Endothelial cell of umbilical vein (primary cell): ENCODE measurements at regions not wholly inside any gene's neighbourhood (a gene's known extent, or its start where the extent isn't known, plus 50 kb on each side); places are given as distances from the start of the nearest gene placed in this dataset.

ENCODE experiments used
- BruUV-seq: library from RNA; stranded (reverse); fragments of 400-500 nt; replicated peaks from 2 replicates; lab custom pipeline; 2021; lab: Mats Ljungman, UMichigan
- CTCF ChIA-PET: fragments of 300-600, 350-600 bp; sonication (Branson Sonifier 250); formaldehyde crosslinking; loops from one replicate; lab custom pipeline; 2021; ENCODE audit warnings: antibody characterized with exemption, inconsistent platforms; lab: Charles Lee
- POLR2A ChIA-PET: fragments of 300-600, 350-600 bp; sonication (Branson Sonifier 250); formaldehyde crosslinking; loops from one replicate; lab custom pipeline; 2021; ENCODE audit warnings: antibody characterized with exemption, inconsistent platforms; lab: Charles Lee
- DNase-seq: peaks from one replicate; pipeline ENCODE4 v3.0.0-alpha.2; 2011; ENCODE audit warnings: low read depth, low spot score
- FAIRE-seq: peaks from 2 replicates; lab custom pipeline; 2011; peaks lifted over from hg19 to GRCh38; lab: Jason Lieb, UNC
- H2AFZ ChIP-seq: 2 replicates; pipeline ENCODE4 v1.6.0; 2012; ENCODE audit warnings: low read depth, low read length, control low read depth, inconsistent platforms
- H3K27ac ChIP-seq: 2 replicates; pipeline ENCODE4 v1.5.1; 2011; ENCODE audit warnings: low read depth, mild to moderate bottlenecking, control low read depth, low read length, moderate library complexity; ENCODE audit not compliant: insufficient read depth
- H3K27me3 ChIP-seq, 2 experiments: 2 replicates each; pipeline versions ENCODE4 v1.6.0 to v1.6.1; 2011; ENCODE audit warnings: low read length in 2 of 2, mixed read lengths in 1 of 2; ENCODE audit not compliant: control insufficient read depth in 2 of 2, insufficient read depth in 2 of 2
- H3K36me3 ChIP-seq, 2 experiments: 2 replicates in 1 of 2; 3 replicates in 1 of 2; pipeline ENCODE4 v1.5.1; 2011; ENCODE audit warnings: low read length in 2 of 2, mild to moderate bottlenecking in 1 of 2, moderate library complexity in 1 of 2; ENCODE audit not compliant: control insufficient read depth in 2 of 2, insufficient read depth in 2 of 2; ENCODE audit errors: extremely low read depth in 1 of 2
- H3K4me1 ChIP-seq: 3 replicates; pipeline ENCODE4 v1.5.1; 2011; ENCODE audit warnings: mild to moderate bottlenecking, low read length; ENCODE audit not compliant: control insufficient read depth, insufficient read depth; ENCODE audit errors: extremely low read depth
- H3K4me2 ChIP-seq: 2 replicates; pipeline ENCODE4 v1.6.1; 2011; ENCODE audit warnings: low read length, control low read depth, mixed read lengths; ENCODE audit not compliant: insufficient read depth
- H3K4me3 ChIP-seq, 3 experiments: fragments of 200-600 bp in 1 of 3; sonication (generic), shearing (Covaris generic) in 1 of 3; replicated peaks in 1 of 3; 2 replicates each; pipeline ENCODE4 v1.5.1; 2011 to 2016; ENCODE audit warnings: control low read depth in 3 of 3, low read length in 3 of 3, mild to moderate bottlenecking in 2 of 3, inconsistent platforms in 1 of 3, low read depth in 1 of 3, moderate library complexity in 1 of 3; ENCODE audit not compliant: insufficient read depth in 1 of 3
- H3K79me2 ChIP-seq: 2 replicates; pipeline ENCODE4 v1.6.0; 2012; ENCODE audit warnings: low read length, inconsistent platforms; ENCODE audit not compliant: control insufficient read depth, insufficient read depth
- H3K9ac ChIP-seq: replicated peaks from 2 replicates; pipeline ENCODE3; 2011; ENCODE audit warnings: low read length, control low read depth; ENCODE audit not compliant: insufficient read depth; ENCODE audit errors: extremely low read depth
- H3K9me1 ChIP-seq: replicated peaks from 3 replicates; pipeline ENCODE4 v1.6.0; 2011; ENCODE audit warnings: mild to moderate bottlenecking, low read length; ENCODE audit not compliant: control insufficient read depth, insufficient read depth; ENCODE audit errors: extremely low read depth
- H3K9me3 ChIP-seq: replicated peaks from 2 replicates; pipeline ENCODE4 v1.5.1; 2012; ENCODE audit warnings: low read length, inconsistent platforms; ENCODE audit not compliant: control insufficient read depth, insufficient read depth
- H4K20me1 ChIP-seq: replicated peaks from 2 replicates; pipeline ENCODE3; 2011; ENCODE audit warnings: mild to moderate bottlenecking, low read length; ENCODE audit not compliant: control insufficient read depth, insufficient read depth; ENCODE audit errors: extremely low read depth
- CTCF ChIP-seq, 2 donors: IDR thresholded peaks; 1 replicate in 1 of 2; 2 replicates in 1 of 2; pipeline ENCODE4 v1.5.1; 2011; ENCODE audit warnings: low read length in 2 of 2, mild to moderate bottlenecking in 2 of 2, moderate library complexity in 2 of 2, control low read depth in 1 of 2, inconsistent platforms in 1 of 2, low read depth in 1 of 2; ENCODE audit not compliant: insufficient read depth in 1 of 2; ENCODE audit errors: extremely low read depth in 1 of 2
- EZH2 ChIP-seq: IDR thresholded peaks from 2 replicates; pipeline ENCODE4 v1.6.1; 2012; ENCODE audit warnings: borderline replicate concordance, low read depth, mild to moderate bottlenecking, moderate library complexity, low read length, inconsistent platforms; ENCODE audit not compliant: severe bottlenecking
- FOS ChIP-seq: IDR thresholded peaks from 2 replicates; pipeline ENCODE4 v1.6.1; 2011; ENCODE audit warnings: mild to moderate bottlenecking, low read length, moderate library complexity, borderline replicate concordance; ENCODE audit not compliant: insufficient read depth
- GATA2 ChIP-seq: IDR thresholded peaks from 2 replicates; pipeline ENCODE4 v1.7.0; 2011; ENCODE audit warnings: low read depth, mild to moderate bottlenecking, moderate library complexity, mixed read lengths, low read length; ENCODE audit not compliant: insufficient read length, insufficient read depth
- JUN ChIP-seq: IDR thresholded peaks from 2 replicates; pipeline ENCODE4 v1.6.1; 2011; ENCODE audit warnings: borderline replicate concordance, low read depth; ENCODE audit not compliant: insufficient read length, insufficient read depth
- MAX ChIP-seq: IDR thresholded peaks from 2 replicates; pipeline ENCODE4 v1.6.1; 2011; ENCODE audit not compliant: insufficient read depth, insufficient read length
- MYC ChIP-seq: IDR thresholded peaks from one replicate; pipeline ENCODE4 v1.6.1; 2011; ENCODE audit warnings: mild to moderate bottlenecking, low read depth, low read length
- POLR2A ChIP-seq: IDR thresholded peaks from 2 replicates; pipeline ENCODE4 v1.6.1; 2012; ENCODE audit warnings: low read depth, mild to moderate bottlenecking, control low read depth, low read length
- POLR2AphosphoS5 ChIP-seq: IDR thresholded peaks from 2 replicates; pipeline ENCODE4 v1.6.1; 2012; ENCODE audit warnings: low read depth, mild to moderate bottlenecking, control low read depth, low read length, moderate library complexity; ENCODE audit not compliant: insufficient read depth
- dilution Hi-C: fragments of 300-500 bp; cut with MboI; formaldehyde crosslinking; loops from one replicate; pipeline ENCODE4 v1.15.0; 2019; ENCODE audit warnings: low sequenced_read_pairs; ENCODE audit not compliant: extremely low pct_ligation_motif_present
- intact Hi-C: fragments of 100-400 bp; cut with micrococcal nuclease; formaldehyde crosslinking; loops from one replicate; pipeline ENCODE4 v1.10.0; 2022

- CTCF ChIA-PET = no interaction called here
- no peaks in the 10 kb centered on the region for H3K36me3 ChIP-seq
- no peak overlapping the region for H3K27ac ChIP-seq
- POLR2A ChIA-PET = no interaction called here
- no peak overlapping the region for H3K4me3 ChIP-seq
- FAIRE-seq = no peak
- dilution Hi-C loops = no loop called here
- no peaks in the 10 kb centered on the region for H3K79me2 ChIP-seq
- no peak overlapping the region for H2AFZ ChIP-seq
- TF ChIP-seq FOS = no peak
- no peak for TF ChIP-seq MYC
- no peak for TF ChIP-seq GATA2
- TF ChIP-seq CTCF (IDR thresholded peaks at IDR 0.05; ENCODE audit: extremely low read depth in 1 of 2, insufficient read depth in 1 of 2, low read depth in 1 of 2, low read length in 2 of 2) = no peak
- no peak for TF ChIP-seq POLR2AphosphoS5
- no peak for TF ChIP-seq MAX
- no peak for TF ChIP-seq POLR2A
- TF ChIP-seq EZH2 = no peak
- no peak for TF ChIP-seq JUN
- H3K4me1 ChIP-seq = no peaks in the 10 kb centered on the region
- no peak overlapping the region for H3K9ac ChIP-seq
- H3K27me3 ChIP-seq = no peaks in the 10 kb centered on the region
- BruUV-seq = no TSS peak
- no peaks in the 10 kb centered on the region for H3K9me1 ChIP-seq
- intact Hi-C loops = no loop called here
- no peaks in the 10 kb centered on the region for H4K20me1 ChIP-seq
- no peak overlapping the region for H3K4me2 ChIP-seq
- no peak for DNase-seq
- H3K9me3 ChIP-seq = no peaks in the 10 kb centered on the region
These were observed 88.7 kb downstream of the NR1D2 start for GRCh38 chr3:24033818-24034217.
